OCI-LY3 (cell line): ENCODE measurements at regions not wholly inside any gene's neighbourhood (a gene's known extent, or its start where the extent isn't known, plus 50 kb on each side); places are given as distances from the start of the nearest gene placed in this dataset.

ENCODE experiments used
- EZH2phosphoT487 ChIP-seq: fragments of 200-600 bp; shearing (Covaris generic); IDR thresholded peaks from 2 replicates; pipeline ENCODE4 v1.6.1; 2018; ENCODE audit warnings: antibody characterized with exemption, mixed run types, low read depth
- TF ChIP-seq, protein P1 (sequence below): fragments of 200-600, 300-600 bp; sonication (generic); IDR thresholded peaks from 2 replicates; pipeline ENCODE4 v1.5.1; 2014; ENCODE audit warnings: antibody characterized with exemption, low read length, low read depth

DNA sequence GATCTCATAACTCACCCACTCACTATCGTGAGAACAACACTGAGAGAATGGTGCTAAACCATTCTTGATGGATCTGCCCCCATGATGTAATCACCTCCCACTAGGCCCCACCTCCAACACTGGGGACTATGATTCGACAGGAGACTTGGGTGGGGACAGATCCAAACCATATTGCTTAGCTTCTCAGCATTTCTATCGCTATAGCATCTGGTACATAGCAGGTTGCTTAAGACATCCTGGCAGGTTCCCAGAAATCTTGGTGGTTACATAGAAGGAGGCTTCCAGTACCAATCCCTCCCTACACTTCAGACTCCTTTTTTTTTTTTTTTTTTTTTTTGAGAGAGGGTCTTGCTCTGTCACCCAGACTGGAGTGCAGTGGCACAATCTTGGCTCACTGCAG lies 487.8 kb downstream of the EDEM1 start:
- TF ChIP-seq, protein P1, sequence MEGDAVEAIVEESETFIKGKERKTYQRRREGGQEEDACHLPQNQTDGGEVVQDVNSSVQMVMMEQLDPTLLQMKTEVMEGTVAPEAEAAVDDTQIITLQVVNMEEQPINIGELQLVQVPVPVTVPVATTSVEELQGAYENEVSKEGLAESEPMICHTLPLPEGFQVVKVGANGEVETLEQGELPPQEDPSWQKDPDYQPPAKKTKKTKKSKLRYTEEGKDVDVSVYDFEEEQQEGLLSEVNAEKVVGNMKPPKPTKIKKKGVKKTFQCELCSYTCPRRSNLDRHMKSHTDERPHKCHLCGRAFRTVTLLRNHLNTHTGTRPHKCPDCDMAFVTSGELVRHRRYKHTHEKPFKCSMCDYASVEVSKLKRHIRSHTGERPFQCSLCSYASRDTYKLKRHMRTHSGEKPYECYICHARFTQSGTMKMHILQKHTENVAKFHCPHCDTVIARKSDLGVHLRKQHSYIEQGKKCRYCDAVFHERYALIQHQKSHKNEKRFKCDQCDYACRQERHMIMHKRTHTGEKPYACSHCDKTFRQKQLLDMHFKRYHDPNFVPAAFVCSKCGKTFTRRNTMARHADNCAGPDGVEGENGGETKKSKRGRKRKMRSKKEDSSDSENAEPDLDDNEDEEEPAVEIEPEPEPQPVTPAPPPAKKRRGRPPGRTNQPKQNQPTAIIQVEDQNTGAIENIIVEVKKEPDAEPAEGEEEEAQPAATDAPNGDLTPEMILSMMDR: no peak
- TF ChIP-seq EZH2phosphoT487: no peak
